ENCODE measurements at regions not wholly inside any gene's neighbourhood (a gene's known extent, or its start where the extent isn't known, plus 50 kb on each side); places are given as distances from the start of the nearest gene placed in this dataset.

DNA sequence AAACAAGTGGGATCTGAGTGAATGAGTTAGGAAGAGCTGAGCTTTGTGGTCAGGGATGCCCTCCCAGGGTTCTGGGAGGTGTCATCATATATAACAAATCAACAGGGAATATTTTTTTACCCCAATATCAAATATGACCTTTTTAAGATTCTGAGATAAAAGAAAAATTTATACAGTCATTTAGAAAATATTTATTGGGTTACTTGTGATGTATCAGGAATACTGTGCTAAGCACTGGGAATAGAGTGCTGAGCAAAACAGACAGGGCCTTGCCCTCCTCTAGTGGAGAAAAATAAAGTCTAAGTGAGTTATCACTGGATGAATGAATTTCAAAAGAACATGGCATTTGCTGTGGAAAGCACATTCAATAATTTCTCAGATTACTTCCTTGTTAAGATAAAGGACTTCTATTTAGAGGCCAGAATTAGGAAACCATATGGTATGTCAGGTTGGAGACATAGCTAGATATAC is 102.9 kb downstream of the BOD1 start:
- TF ChIP-seq POLR2A (IDR thresholded peaks at IDR 0.05) = no peak
- TF ChIP-seq, protein P1, sequence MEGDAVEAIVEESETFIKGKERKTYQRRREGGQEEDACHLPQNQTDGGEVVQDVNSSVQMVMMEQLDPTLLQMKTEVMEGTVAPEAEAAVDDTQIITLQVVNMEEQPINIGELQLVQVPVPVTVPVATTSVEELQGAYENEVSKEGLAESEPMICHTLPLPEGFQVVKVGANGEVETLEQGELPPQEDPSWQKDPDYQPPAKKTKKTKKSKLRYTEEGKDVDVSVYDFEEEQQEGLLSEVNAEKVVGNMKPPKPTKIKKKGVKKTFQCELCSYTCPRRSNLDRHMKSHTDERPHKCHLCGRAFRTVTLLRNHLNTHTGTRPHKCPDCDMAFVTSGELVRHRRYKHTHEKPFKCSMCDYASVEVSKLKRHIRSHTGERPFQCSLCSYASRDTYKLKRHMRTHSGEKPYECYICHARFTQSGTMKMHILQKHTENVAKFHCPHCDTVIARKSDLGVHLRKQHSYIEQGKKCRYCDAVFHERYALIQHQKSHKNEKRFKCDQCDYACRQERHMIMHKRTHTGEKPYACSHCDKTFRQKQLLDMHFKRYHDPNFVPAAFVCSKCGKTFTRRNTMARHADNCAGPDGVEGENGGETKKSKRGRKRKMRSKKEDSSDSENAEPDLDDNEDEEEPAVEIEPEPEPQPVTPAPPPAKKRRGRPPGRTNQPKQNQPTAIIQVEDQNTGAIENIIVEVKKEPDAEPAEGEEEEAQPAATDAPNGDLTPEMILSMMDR (IDR thresholded peaks at IDR 0.05) = no peak
